GM23338 (cell line): ENCODE measurements at regions not wholly inside any gene's neighbourhood (a gene's known extent, or its start where the extent isn't known, plus 50 kb on each side); places are given as distances from the start of the nearest gene placed in this dataset.

Experiments used
- ATAC-seq: fragments of 200-7000 bp; cut with Tn5 transposase; 3 replicates; pipeline ENCODE4 v1.9.1; 2020
- DNase-seq: peaks from one replicate; pipeline ENCODE4 v3.0.0-alpha.2; 2015; ENCODE audit warnings: low spot score
- H2AFZ ChIP-seq: fragments of 200-600 bp; sonication (generic); 2 replicates; pipeline ENCODE4 v1.8.0; 2016; ENCODE audit warnings: antibody characterized with exemption, mild to moderate bottlenecking, moderate library complexity
- H3F3A ChIP-seq: fragments of 200-600 bp; sonication (generic); replicated peaks from 2 replicates; pipeline ENCODE4 v1.8.0; 2017; ENCODE audit warnings: antibody characterized with exemption, mixed run types, low read depth
- H3K27ac ChIP-seq: fragments of 200-600 bp; sonication (generic); 2 replicates; pipeline ENCODE4 v1.6.1; 2016; ENCODE audit warnings: low read depth
- H3K27me3 ChIP-seq: fragments of 200-600 bp; sonication (generic); 2 replicates; pipeline ENCODE4 v1.8.0; 2016; ENCODE audit warnings: mild to moderate bottlenecking, mixed run types, moderate library complexity; ENCODE audit not compliant: insufficient read depth
- H3K36me3 ChIP-seq: fragments of 200-600 bp; sonication (generic); 2 replicates; pipeline ENCODE4 v1.8.0; 2016; ENCODE audit warnings: mild to moderate bottlenecking; ENCODE audit not compliant: insufficient read depth
- H3K4me1 ChIP-seq: fragments of 200-600 bp; sonication (generic); 2 replicates; pipeline ENCODE4 v1.8.0; 2016; ENCODE audit warnings: mild to moderate bottlenecking, moderate library complexity; ENCODE audit not compliant: insufficient read depth
- H3K4me2 ChIP-seq: fragments of 200-600 bp; sonication (generic); 2 replicates; pipeline ENCODE4 v1.7.1; 2017; ENCODE audit warnings: mixed run types
- H3K4me3 ChIP-seq: fragments of 200-600 bp; sonication (generic); 2 replicates; pipeline ENCODE4 v1.6.1; 2016; ENCODE audit warnings: mixed run types
- H3K79me2 ChIP-seq: fragments of 200-600 bp; sonication (generic); replicated peaks from 2 replicates; pipeline ENCODE4 v1.8.0; 2017; ENCODE audit warnings: mild to moderate bottlenecking; ENCODE audit not compliant: insufficient read depth
- H3K9me2 ChIP-seq: fragments of 200-600 bp; sonication (generic); 2 replicates; pipeline ENCODE4 v1.8.0; 2017; ENCODE audit not compliant: insufficient read depth
- H4K20me1 ChIP-seq: fragments of 200-600 bp; sonication (generic); replicated peaks from 2 replicates; pipeline ENCODE4 v1.8.0; 2017; ENCODE audit warnings: mild to moderate bottlenecking; ENCODE audit not compliant: insufficient read depth
- H3K27ac Mint-ChIP-seq: 2 replicates; pipeline ENCODE4 v1.8.0; 2020; ENCODE audit warnings: inconsistent platforms, mild to moderate bottlenecking, moderate library complexity, mixed read lengths
- H3K27me3 Mint-ChIP-seq: 3 replicates; pipeline ENCODE4 v1.8.0; 2022; ENCODE audit warnings: low read depth, mild to moderate bottlenecking, moderate library complexity, mixed read lengths, inconsistent platforms; ENCODE audit not compliant: insufficient read depth, poor library complexity
- H3K36me3 Mint-ChIP-seq: 3 replicates; pipeline ENCODE4 v1.8.0; 2021; ENCODE audit warnings: low read depth, mild to moderate bottlenecking, inconsistent platforms, moderate library complexity, mixed read lengths
- H3K4me1 Mint-ChIP-seq: 3 replicates; pipeline ENCODE4 v1.8.0; 2020; ENCODE audit warnings: mild to moderate bottlenecking, inconsistent platforms, mixed read lengths
- H3K4me3 Mint-ChIP-seq: 3 replicates; pipeline ENCODE4 v1.8.0; 2021; ENCODE audit warnings: moderate library complexity, mild to moderate bottlenecking, inconsistent platforms, mixed read lengths
- H3K9me3 Mint-ChIP-seq: 3 replicates; pipeline ENCODE4 v1.8.0; 2020; ENCODE audit warnings: moderate library complexity, mild to moderate bottlenecking, inconsistent platforms, mixed read lengths
- CREB1 ChIP-seq: fragments of 250-450 bp; sonication (Bioruptor Pico); IDR thresholded peaks from 2 replicates; pipeline ENCODE4 v1.5.0; 2020; ENCODE audit warnings: low read depth, mild to moderate bottlenecking, moderate library complexity
- EZH2phosphoT487 ChIP-seq: fragments of 200-600 bp; sonication (generic); IDR thresholded peaks from one replicate; pipeline ENCODE4 v1.8.1; 2018; ENCODE audit warnings: antibody characterized with exemption; ENCODE audit not compliant: unreplicated experiment
- JUNB ChIP-seq: IDR thresholded peaks from one replicate; pipeline ENCODE4 v1.6.1; 2016; ENCODE audit warnings: antibody characterized with exemption; ENCODE audit not compliant: unreplicated experiment
- POLR2AphosphoS5 ChIP-seq: IDR thresholded peaks from 2 replicates; pipeline ENCODE4 v1.6.1; 2016; ENCODE audit warnings: antibody characterized with exemption, low read depth
- STAT1 ChIP-seq: IDR thresholded peaks from one replicate; pipeline ENCODE4 v1.6.1; 2016; ENCODE audit warnings: antibody characterized with exemption; ENCODE audit not compliant: unreplicated experiment
- TF ChIP-seq, protein P1 (sequence below): IDR thresholded peaks from one replicate; pipeline ENCODE4 v1.6.1; 2018; ENCODE audit warnings: antibody characterized with exemption; ENCODE audit not compliant: unreplicated experiment

DNA sequence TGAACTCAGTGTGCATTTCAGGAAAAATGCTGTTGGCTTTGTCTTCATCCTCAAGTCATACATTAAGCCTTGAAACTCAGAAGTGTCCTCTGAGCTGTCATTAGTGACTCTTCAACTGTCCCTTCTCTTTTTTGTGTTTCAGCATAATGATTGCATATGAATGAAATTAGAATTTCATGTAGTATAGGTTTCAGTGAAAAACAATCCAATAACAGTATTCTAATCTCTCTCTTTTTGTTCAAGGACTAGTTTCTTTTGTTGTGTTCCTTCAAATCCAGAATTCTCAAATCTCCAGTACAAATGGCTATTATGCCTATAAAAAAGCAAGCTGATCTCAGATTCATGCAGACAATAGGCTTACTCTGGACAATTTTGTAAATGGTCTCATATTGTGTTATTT, 133.5 kb downstream of the QPCT start:
- no peak for ATAC-seq
- no peak overlapping the region for H3K27ac Mint-ChIP-seq

GRCh38 chr2:37481244-37481643, 136.8 kb downstream of the QPCT start:
- no peaks in the 10 kb centered on the region for H3K4me1 Mint-ChIP-seq
- no peaks in the 10 kb centered on the region for H4K20me1 ChIP-seq
- H3K4me3 Mint-ChIP-seq: no peak overlapping the region
- H3K27ac ChIP-seq: no peak overlapping the region
- H3F3A ChIP-seq: no peaks in the 10 kb centered on the region
- no peaks in the 10 kb centered on the region for H3K9me2 ChIP-seq
- DNase-seq: no peak
- peaks cover 21% of the 10 kb centered on the region for H3K9me3 Mint-ChIP-seq
- no peaks in the 10 kb centered on the region for H3K4me1 ChIP-seq
- no peaks in the 10 kb centered on the region for H3K79me2 ChIP-seq
- peaks cover 2% of the 10 kb centered on the region for H3K27me3 Mint-ChIP-seq
- no peak overlapping the region for H2AFZ ChIP-seq
- no peaks in the 10 kb centered on the region for H3K27me3 ChIP-seq
- ATAC-seq: no peak
- no peak overlapping the region for H3K4me3 ChIP-seq
- no peak overlapping the region for H3K4me2 ChIP-seq
- H3K36me3 Mint-ChIP-seq: peaks cover 3% of the 10 kb centered on the region
- no peaks in the 10 kb centered on the region for H3K36me3 ChIP-seq
- TF ChIP-seq JUNB: no peak
- TF ChIP-seq, protein P1, sequence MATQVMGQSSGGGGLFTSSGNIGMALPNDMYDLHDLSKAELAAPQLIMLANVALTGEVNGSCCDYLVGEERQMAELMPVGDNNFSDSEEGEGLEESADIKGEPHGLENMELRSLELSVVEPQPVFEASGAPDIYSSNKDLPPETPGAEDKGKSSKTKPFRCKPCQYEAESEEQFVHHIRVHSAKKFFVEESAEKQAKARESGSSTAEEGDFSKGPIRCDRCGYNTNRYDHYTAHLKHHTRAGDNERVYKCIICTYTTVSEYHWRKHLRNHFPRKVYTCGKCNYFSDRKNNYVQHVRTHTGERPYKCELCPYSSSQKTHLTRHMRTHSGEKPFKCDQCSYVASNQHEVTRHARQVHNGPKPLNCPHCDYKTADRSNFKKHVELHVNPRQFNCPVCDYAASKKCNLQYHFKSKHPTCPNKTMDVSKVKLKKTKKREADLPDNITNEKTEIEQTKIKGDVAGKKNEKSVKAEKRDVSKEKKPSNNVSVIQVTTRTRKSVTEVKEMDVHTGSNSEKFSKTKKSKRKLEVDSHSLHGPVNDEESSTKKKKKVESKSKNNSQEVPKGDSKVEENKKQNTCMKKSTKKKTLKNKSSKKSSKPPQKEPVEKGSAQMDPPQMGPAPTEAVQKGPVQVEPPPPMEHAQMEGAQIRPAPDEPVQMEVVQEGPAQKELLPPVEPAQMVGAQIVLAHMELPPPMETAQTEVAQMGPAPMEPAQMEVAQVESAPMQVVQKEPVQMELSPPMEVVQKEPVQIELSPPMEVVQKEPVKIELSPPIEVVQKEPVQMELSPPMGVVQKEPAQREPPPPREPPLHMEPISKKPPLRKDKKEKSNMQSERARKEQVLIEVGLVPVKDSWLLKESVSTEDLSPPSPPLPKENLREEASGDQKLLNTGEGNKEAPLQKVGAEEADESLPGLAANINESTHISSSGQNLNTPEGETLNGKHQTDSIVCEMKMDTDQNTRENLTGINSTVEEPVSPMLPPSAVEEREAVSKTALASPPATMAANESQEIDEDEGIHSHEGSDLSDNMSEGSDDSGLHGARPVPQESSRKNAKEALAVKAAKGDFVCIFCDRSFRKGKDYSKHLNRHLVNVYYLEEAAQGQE: no peak
- no peak for TF ChIP-seq STAT1
- no peak for TF ChIP-seq CREB1 (CRISPR knock-in tag)
- no peak overlapping the region for H3K27ac Mint-ChIP-seq

More for the DNA sequence above, 133.5 kb downstream of the QPCT start:
- H3K27ac ChIP-seq: no peak overlapping the region
- H3K4me2 ChIP-seq: no peak overlapping the region
- Mint-ChIP-seq H3K4me3 (no peak overlapping the region), H3K36me3 (peaks cover 3% of the 10 kb centered on the region), H3K4me1 (peaks cover 2% of the 10 kb centered on the region; the same call in 2 of the 3 replicates), H3K9me3 (peaks cover 20% of the 10 kb centered on the region), H3K27me3 (peaks cover 2% of the 10 kb centered on the region)
- H3F3A ChIP-seq: no peaks in the 10 kb centered on the region
- DNase-seq: no peak
- H3K4me3 ChIP-seq: no peak overlapping the region
- peaks cover 4% of the 10 kb centered on the region; the same call in 1 of the 2 replicates for H3K9me2 ChIP-seq
- no peaks in the 10 kb centered on the region for H3K36me3 ChIP-seq
- H3K4me1 ChIP-seq: no peaks in the 10 kb centered on the region
- H3K27me3 ChIP-seq: no peaks in the 10 kb centered on the region
- H4K20me1 ChIP-seq: no peaks in the 10 kb centered on the region
- TF ChIP-seq, protein P1: no peak
- TF ChIP-seq EZH2phosphoT487 (no peak), POLR2AphosphoS5 (no peak), JUNB (no peak)
- H2AFZ ChIP-seq: no peak overlapping the region
- no peaks in the 10 kb centered on the region for H3K79me2 ChIP-seq
